Lower leg skin (tissue), 4 donors: ENCODE measurements at regions not wholly inside any gene's neighbourhood (a gene's known extent, or its start where the extent isn't known, plus 50 kb on each side); places are given as distances from the start of the nearest gene placed in this dataset.

Source experiments
- DNase-seq, 2 donors: peaks; one replicate each; pipeline ENCODE4 v3.0.0-alpha.2; 2019; ENCODE audit warnings: low spot score in 2 of 2
- H3K4me3 ChIP-seq: fragments of 200-600 bp; sonication (generic); 2 replicates; pipeline ENCODE4 v1.5.1; 2017; ENCODE audit warnings: mild to moderate bottlenecking, low read depth; ENCODE audit not compliant: poor library complexity, severe bottlenecking
- CTCF ChIP-seq, 3 donors: fragments of 450-650 bp; IDR thresholded peaks; one replicate each; pipeline ENCODE4 v1.5.1; 2016; ENCODE audit warnings: antibody characterized with exemption in 3 of 3, mild to moderate bottlenecking in 3 of 3, moderate library complexity in 2 of 3
- POLR2A ChIP-seq, 2 donors: fragments of 450-650 bp; IDR thresholded peaks; one replicate each; pipeline ENCODE4 v1.6.1; 2016 to 2017; ENCODE audit warnings: antibody characterized with exemption in 2 of 2, mild to moderate bottlenecking in 1 of 2, moderate library complexity in 1 of 2
- WGBS, 2 donors: methylation state at CpG; one replicate each; pipeline ENCODE4 v1.1.5; 2018; 5-methylcytosine and 5-hydroxymethylcytosine counted together
- intact Hi-C: fragments of 100-400 bp; cut with DNase I; formaldehyde crosslinking; loops from one replicate; pipeline ENCODE4 v1.15.0; 2023; ENCODE audit warnings: low total_unique reads

- intact Hi-C loops: no loop called here
- no peak for TF ChIP-seq POLR2A (IDR thresholded peaks at IDR 0.05)
- TF ChIP-seq CTCF (IDR thresholded peaks at IDR 0.05): no peak
- 79 to 90% methylated on average over 6 of the region's 6 CpGs for WGBS, 2 donors
- DNase-seq: no peak
- H3K4me3 ChIP-seq: no peak overlapping the region
These were observed 910.2 kb downstream of the TAF11L14 start for GRCh38 chr5:18544421-18544820.

- no peak for DNase-seq
- TF ChIP-seq POLR2A (IDR thresholded peaks at IDR 0.05) (no peak), CTCF (IDR thresholded peaks at IDR 0.05) (no peak)
- H3K4me3 ChIP-seq: no peak overlapping the region
- intact Hi-C loops: no loop called here
These were observed 912.3 kb downstream of the TAF11L14 start for GRCh38 chr5:18546591-18546990.

GRCh38 chr5:18551716-18552115 is 917.5 kb downstream of the TAF11L14 start:
- 87 to 93% methylated on average over 11 to 16 of the region's 18 CpGs for WGBS, 2 donors

GRCh38 chr5:18553269-18553668 is 919.0 kb downstream of the TAF11L14 start:
- intact Hi-C loops: no loop called here
- no peak for TF ChIP-seq POLR2A (IDR thresholded peaks at IDR 0.05)
- no peak for TF ChIP-seq CTCF (IDR thresholded peaks at IDR 0.05)
- no peak overlapping the region for H3K4me3 ChIP-seq
- WGBS, 2 donors: 42 to 59% methylated on average over 3 of the region's 3 CpGs
- no peak for DNase-seq

More at GRCh38 chr5:18551716-18552115, 917.5 kb downstream of the TAF11L14 start:
- no peak for DNase-seq
- TF ChIP-seq CTCF (IDR thresholded peaks at IDR 0.05) (no peak), POLR2A (IDR thresholded peaks at IDR 0.05) (no peak)
- intact Hi-C loops: no loop called here
- H3K4me3 ChIP-seq: no peak overlapping the region

GRCh38 chr5:18560602-18561001 is 926.3 kb downstream of the TAF11L14 start:
- no peak overlapping the region for H3K4me3 ChIP-seq
- 44 to 56% methylated on average over 1 of the region's 1 CpG for WGBS, 2 donors
- TF ChIP-seq CTCF (IDR thresholded peaks at IDR 0.05) (no peak), POLR2A (IDR thresholded peaks at IDR 0.05) (no peak)
- intact Hi-C loops: no loop called here
- no peak for DNase-seq

GRCh38 chr5:18563853-18564252 is 929.6 kb downstream of the TAF11L14 start:
- no peak for DNase-seq
- intact Hi-C loops: no loop called here
- 70 to 94% methylated on average over 2 of the region's 2 CpGs for WGBS, 2 donors
- no peak overlapping the region for H3K4me3 ChIP-seq
- TF ChIP-seq POLR2A (IDR thresholded peaks at IDR 0.05): no peak
